ENCODE measurements at regions not wholly inside any gene's neighbourhood (a gene's known extent, or its start where the extent isn't known, plus 50 kb on each side); places are given as distances from the start of the nearest gene placed in this dataset.

GRCh38 chrX:20969565-20969964, 404.7 kb upstream of the CNKSR2 start:
- no TSS peak for BruUV-seq (replicated peaks)
- Histone ChIP-seq H3K36me3 (ENCODE audit: control insufficient read depth in 1 of 2, insufficient read depth in 2 of 2, low read length in 2 of 2) (no peaks in the 10 kb centered on the region), H3K4me2 (ENCODE audit: low read length) (no peak overlapping the region), H2AFZ (ENCODE audit: low read depth, low read length, poor library complexity, severe bottlenecking) (no peak overlapping the region), H3K27me3 (ENCODE audit: insufficient read depth, low read length) (no peaks in the 10 kb centered on the region), H3K4me1 (ENCODE audit: control insufficient read depth in 1 of 2, insufficient read depth in 2 of 2, low read length in 2 of 2) (no peaks in the 10 kb centered on the region), H3K4me3 (replicated peaks in 1 of 2; ENCODE audit: low read depth in 1 of 2, low read length in 2 of 2) (no peak overlapping the region), H3K27ac (ENCODE audit: low read depth, low read length) (no peak overlapping the region), H3K79me2 (ENCODE audit: insufficient read depth, low read length) (no peaks in the 10 kb centered on the region), H3K9ac (ENCODE audit: low read length) (no peak overlapping the region), H4K20me1 (ENCODE audit: insufficient read depth) (no peaks in the 10 kb centered on the region), H3K9me2 (ENCODE audit: insufficient read depth) (no peaks in the 10 kb centered on the region), H3K9me3 (ENCODE audit: control insufficient read depth in 1 of 2, insufficient read depth in 1 of 2, low read depth in 1 of 2, low read length in 2 of 2) (no peaks in the 10 kb centered on the region)
- POLR2A ChIA-PET: no interaction called here
- RAD21 ChIA-PET (ENCODE audit: low non-redundant PET in 1 of 2, low total read pairs in 2 of 2, uncharacterized antibody in 2 of 2, unreplicated experiment in 2 of 2): no interaction called here
- ATAC-seq (no peak), DNase-seq (ENCODE audit: low read depth, low spot score) (no peak)
- intact Hi-C loops (cut with micrococcal nuclease): no loop called here
- CTCF ChIA-PET: no interaction called here
- TF ChIP-seq, protein P1, sequence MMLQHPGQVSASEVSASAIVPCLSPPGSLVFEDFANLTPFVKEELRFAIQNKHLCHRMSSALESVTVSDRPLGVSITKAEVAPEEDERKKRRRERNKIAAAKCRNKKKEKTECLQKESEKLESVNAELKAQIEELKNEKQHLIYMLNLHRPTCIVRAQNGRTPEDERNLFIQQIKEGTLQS (IDR thresholded peaks at IDR 0.05): no peak
- TF ChIP-seq POLR2A (IDR thresholded peaks at IDR 0.05; ENCODE audit: borderline replicate concordance, extremely low read depth, insufficient read depth, insufficient read length) (no peak), MAX (IDR thresholded peaks at IDR 0.05) (no peak), TCF7L2 (IDR thresholded peaks at IDR 0.05; ENCODE audit: borderline replicate concordance, extremely low read depth, insufficient read depth, insufficient read length) (no peak), SP1 (IDR thresholded peaks at IDR 0.05; ENCODE audit: low read depth) (no peak), EGR1 (IDR thresholded peaks at IDR 0.05; ENCODE audit: low read depth) (no peak), SRF (IDR thresholded peaks at IDR 0.05; ENCODE audit: low read depth) (no peak), SIN3A (IDR thresholded peaks at IDR 0.05; ENCODE audit: low read depth) (no peak), CBX3 (IDR thresholded peaks at IDR 0.05; ENCODE audit: low read depth) (no peak), POLR2AphosphoS5 (IDR thresholded peaks at IDR 0.05; ENCODE audit: low read depth, low read length) (no peak), YY1 (IDR thresholded peaks at IDR 0.05; ENCODE audit: extremely low read depth, insufficient replicate concordance, low read depth, low read length) (no peak)

- Histone ChIP-seq H3K36me3 (ENCODE audit: control insufficient read depth in 1 of 2, insufficient read depth in 2 of 2, low read length in 2 of 2) (no peaks in the 10 kb centered on the region), H2AFZ (ENCODE audit: low read depth, low read length, poor library complexity, severe bottlenecking) (no peak overlapping the region), H3K27me3 (ENCODE audit: insufficient read depth, low read length) (no peaks in the 10 kb centered on the region), H3K9me3 (ENCODE audit: control insufficient read depth in 1 of 2, insufficient read depth in 1 of 2, low read depth in 1 of 2, low read length in 2 of 2) (no peaks in the 10 kb centered on the region), H3K79me2 (ENCODE audit: insufficient read depth, low read length) (no peaks in the 10 kb centered on the region), H3K9me2 (ENCODE audit: insufficient read depth) (no peaks in the 10 kb centered on the region), H4K20me1 (ENCODE audit: insufficient read depth) (no peaks in the 10 kb centered on the region), H3K4me1 (ENCODE audit: control insufficient read depth in 1 of 2, insufficient read depth in 2 of 2, low read length in 2 of 2) (no peaks in the 10 kb centered on the region), H3K4me3 (replicated peaks in 1 of 2; ENCODE audit: low read depth in 1 of 2, low read length in 2 of 2) (no peak overlapping the region), H3K27ac (ENCODE audit: low read depth, low read length) (no peak overlapping the region), H3K4me2 (ENCODE audit: low read length) (no peak overlapping the region), H3K9ac (ENCODE audit: low read length) (no peak overlapping the region)
- RAD21 ChIA-PET (ENCODE audit: low non-redundant PET in 1 of 2, low total read pairs in 2 of 2, uncharacterized antibody in 2 of 2, unreplicated experiment in 2 of 2): no interaction called here
- DNase-seq (ENCODE audit: low read depth, low spot score): no peak
- BruUV-seq (replicated peaks): no TSS peak
- intact Hi-C loops (cut with micrococcal nuclease): no loop called here
- POLR2A ChIA-PET: no interaction called here
- ATAC-seq: no peak
- CTCF ChIA-PET: no interaction called here
- TF ChIP-seq CBX3 (IDR thresholded peaks at IDR 0.05; ENCODE audit: low read depth) (no peak), MAX (IDR thresholded peaks at IDR 0.05) (no peak), SIN3A (IDR thresholded peaks at IDR 0.05; ENCODE audit: low read depth) (no peak), EGR1 (IDR thresholded peaks at IDR 0.05; ENCODE audit: low read depth) (no peak), SRF (IDR thresholded peaks at IDR 0.05; ENCODE audit: low read depth) (no peak), ELF1 (IDR thresholded peaks at IDR 0.05; ENCODE audit: borderline replicate concordance, low read depth) (no peak), EZH2phosphoT487 (IDR thresholded peaks at IDR 0.05; ENCODE audit: borderline replicate concordance) (no peak), POLR2AphosphoS5 (IDR thresholded peaks at IDR 0.05; ENCODE audit: low read depth, low read length) (no peak), CTCF (IDR thresholded peaks at IDR 0.05 in 2 of 3, conservative IDR thresholded peaks at IDR 0.05 in 1 of 3; ENCODE audit: borderline replicate concordance in 1 of 3, insufficient read depth in 1 of 3, low read depth in 2 of 3, low read length in 2 of 3) (no peak), FOSL1 (IDR thresholded peaks at IDR 0.05; ENCODE audit: low read depth) (no peak), CEBPB (IDR thresholded peaks at IDR 0.05; ENCODE audit: low read depth) (no peak), TCF7L2 (IDR thresholded peaks at IDR 0.05; ENCODE audit: borderline replicate concordance, extremely low read depth, insufficient read depth, insufficient read length) (no peak)
- TF ChIP-seq, protein P2, sequence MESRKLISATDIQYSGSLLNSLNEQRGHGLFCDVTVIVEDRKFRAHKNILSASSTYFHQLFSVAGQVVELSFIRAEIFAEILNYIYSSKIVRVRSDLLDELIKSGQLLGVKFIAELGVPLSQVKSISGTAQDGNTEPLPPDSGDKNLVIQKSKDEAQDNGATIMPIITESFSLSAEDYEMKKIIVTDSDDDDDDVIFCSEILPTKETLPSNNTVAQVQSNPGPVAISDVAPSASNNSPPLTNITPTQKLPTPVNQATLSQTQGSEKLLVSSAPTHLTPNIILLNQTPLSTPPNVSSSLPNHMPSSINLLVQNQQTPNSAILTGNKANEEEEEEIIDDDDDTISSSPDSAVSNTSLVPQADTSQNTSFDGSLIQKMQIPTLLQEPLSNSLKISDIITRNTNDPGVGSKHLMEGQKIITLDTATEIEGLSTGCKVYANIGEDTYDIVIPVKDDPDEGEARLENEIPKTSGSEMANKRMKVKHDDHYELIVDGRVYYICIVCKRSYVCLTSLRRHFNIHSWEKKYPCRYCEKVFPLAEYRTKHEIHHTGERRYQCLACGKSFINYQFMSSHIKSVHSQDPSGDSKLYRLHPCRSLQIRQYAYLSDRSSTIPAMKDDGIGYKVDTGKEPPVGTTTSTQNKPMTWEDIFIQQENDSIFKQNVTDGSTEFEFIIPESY (IDR thresholded peaks at IDR 0.05; ENCODE audit: extremely low read depth, insufficient replicate concordance, low read length): no peak
Measured at GRCh38 chrX:20968996-20969395, 405.2 kb upstream of the CNKSR2 start.
